Fibroblast of upper back skin (primary cell): ENCODE measurements at regions not wholly inside any gene's neighbourhood (a gene's known extent, or its start where the extent isn't known, plus 50 kb on each side); places are given as distances from the start of the nearest gene placed in this dataset.

Experiments
- DNase-seq: peaks from one replicate; pipeline ENCODE4 v3.0.0-alpha.2; 2013

DNA sequence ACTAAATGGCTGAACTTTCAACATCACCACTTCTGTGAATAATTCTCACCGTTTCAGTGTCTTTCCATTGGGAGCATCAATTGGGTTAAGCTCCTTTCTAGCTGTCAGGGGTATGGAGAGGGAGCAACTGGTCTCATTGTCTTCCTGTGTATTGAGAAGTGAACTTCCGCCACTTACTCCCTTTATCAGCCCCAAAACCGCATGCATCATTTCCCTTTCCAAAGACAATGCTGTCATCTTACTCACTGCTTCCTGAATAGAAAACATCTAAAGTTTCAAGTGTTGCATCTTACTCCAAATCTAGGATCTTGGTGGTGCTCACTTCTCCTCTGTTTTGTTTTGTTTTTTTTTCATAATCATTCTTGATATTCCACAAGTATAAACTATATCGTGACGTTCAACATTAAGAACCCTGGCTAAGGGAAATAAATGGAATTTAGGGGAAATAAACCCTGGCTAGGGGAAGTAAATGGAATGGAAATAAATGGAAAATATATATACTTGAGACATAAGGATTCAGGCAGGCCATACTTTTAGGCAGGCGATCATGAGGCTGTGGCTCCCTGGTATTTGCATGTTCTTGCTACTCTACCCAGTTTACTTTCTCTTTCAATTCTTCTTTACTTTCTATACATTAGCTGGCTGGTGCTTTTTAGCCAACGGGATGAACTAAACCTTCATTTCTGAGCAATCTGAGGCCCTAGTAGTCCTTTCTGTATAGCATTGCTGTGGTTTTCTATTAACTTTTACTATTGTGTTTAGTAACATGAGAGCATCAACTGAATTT is 371.9 kb downstream of the BMPER start:
- DNase-seq, result peak; percentile 36

DNA sequence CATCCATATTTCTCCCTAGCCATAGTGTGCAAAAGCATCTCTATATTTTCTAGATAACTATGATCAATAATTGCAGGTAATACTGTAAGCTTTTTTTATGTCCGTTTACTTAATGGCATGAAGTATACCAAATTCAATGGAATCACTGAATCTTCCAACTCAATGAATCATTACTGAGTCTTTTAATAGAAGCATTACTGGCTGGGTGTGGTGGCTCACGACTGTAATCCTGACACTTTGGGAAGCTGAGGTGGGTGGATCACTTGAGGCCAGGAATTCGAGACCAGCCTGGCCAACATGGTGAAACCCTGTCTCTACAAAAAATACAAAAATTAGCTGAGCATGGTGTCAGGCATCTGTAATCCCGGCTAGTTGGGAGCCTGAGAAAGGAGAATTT is 372.5 kb downstream of the BMPER start:
- DNase-seq, result no peak

DNA sequence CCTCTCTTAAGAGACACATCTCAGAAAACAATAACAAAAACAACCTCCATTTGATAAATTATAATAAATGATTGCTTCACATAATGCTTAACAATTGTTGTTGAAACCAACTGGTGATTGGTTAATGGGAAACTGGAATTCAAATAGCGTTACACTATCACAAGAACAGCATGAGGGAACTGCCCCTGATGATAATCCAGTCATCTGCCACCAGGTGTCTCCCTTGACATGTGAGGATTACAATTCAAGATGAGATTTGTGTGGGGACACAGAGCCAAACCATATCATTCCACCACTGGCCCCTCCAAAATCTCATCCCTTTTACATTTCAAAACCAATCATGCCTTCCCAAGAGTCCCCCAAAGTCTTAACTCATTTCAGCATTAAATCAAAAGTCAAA is 375.9 kb downstream of the BMPER start:
- DNase-seq, result no peak

DNA sequence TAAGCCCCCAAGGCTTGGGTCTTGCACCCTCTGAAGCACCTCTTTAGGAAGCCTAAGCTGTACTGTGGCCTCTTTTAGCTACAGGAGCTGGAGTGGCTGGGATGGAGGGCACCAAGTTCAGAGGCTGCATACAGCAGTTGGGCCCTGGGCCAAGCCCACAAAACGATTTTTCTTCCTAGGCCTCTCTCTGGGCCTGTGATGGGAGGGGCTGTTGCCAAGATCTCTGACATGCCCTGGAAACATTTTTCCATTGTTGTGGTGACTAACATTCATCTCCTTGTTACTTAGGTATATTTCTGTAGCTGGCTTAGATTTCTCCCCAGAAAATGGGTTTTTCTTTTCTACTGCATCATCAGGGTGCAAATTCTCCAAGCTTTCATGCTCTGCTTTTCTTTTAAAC is 375.7 kb upstream of the NPSR1 start:
- DNase-seq, result no peak

DNA sequence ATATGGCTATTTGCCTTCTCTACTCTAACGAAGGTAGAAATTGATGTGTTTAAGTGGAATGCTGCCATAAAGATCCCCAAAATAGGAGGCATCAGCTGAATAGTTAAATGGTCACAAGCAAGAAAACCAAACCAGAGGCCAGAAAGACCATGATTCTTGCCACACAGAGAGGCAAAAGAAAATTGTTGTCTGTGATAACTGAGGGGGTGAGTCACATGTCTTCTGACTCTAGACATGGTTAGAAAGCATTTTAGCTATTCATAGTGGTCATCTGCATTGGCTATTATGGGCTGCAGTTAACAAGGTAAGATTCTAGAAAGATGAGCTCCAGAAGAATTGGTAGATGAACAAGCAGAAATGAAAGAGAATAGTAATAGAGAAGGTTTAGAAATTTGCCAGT is 361.4 kb upstream of the NPSR1 start:
- peak; percentile 75 for DNase-seq

DNA sequence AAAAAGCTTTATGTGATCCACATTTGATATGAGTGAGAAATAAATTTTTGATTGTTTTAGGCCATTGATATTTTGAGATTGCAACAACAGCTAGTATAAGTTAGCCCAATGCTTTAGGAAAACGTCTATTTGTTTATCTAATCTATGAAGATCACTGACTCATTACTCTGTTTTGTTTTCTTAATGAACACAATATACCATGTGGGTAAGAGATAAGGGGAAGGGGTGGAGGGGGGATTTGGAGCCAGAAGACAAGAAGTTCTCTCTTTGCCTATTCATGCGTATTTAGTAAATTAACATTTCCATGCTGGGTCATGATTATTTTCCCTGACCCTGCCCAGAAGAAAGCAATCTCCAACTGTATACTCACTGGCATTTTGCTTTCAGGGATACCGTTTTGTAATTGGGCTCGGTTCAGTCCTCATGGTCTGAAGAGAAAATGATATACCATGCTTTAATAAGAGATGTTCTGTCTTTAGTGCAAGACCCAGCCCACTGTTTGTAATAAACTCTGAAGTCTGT is 359.5 kb upstream of the NPSR1 start:
- no peak for DNase-seq

DNA sequence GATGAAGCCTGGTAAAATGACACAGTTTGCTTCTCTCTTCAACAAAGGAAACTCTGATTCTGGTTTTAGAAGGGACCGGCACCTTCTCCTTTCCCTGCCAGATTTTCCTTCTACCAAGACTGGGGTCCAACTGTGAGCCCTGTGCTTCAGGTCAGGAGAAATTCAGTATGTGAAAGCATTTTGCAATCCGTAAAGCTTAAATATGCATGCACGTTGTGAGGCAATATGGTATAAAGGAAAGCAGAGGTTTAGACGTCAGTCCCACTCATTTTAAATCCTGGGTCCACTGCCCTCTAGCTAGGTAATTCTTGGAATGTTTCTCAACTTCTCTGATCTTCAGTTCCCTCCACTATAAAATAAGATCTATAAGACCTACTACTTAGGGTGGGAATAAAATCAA is 359.0 kb upstream of the NPSR1 start:
- DNase-seq, result no peak

DNA sequence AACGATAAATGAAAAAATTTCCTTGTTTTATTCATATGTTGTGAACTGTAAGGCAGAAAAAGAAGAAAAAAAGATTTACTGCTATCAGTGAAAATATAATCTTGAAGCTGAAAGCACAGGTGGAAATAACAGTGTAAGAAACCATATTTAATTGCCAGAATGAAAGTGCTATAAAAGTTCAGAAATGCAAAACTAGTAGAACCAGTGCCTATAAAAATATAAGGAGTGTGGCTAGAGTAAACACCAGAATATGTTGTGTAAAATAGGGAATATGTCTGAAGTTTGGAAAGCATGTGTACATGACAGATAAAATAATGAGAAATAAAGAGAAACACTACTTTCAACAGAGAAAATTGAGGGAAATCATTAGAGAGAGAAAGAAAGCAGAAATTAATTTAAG is 350.5 kb upstream of the NPSR1 start:
- DNase-seq, result no peak

DNA sequence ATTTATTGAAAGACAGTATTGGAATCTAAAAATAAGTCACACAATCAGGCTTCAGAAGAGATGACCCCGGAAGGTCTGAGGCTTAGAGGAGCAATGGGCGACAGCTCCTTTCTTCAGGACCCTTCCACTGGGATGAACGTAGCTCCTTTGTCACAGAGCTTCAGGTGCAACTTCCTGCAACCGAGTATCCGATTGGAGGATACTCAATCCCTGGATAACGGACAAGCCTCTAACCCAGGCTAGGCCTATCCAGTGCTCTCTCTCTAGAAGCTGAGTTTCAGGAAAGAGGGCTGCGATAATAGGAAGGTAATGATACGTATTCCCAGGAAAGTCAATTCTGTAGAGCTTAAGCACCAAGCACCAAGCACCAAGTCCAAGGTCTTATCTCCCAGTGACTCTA is 349.4 kb upstream of the NPSR1 start:
- no peak for DNase-seq

DNA sequence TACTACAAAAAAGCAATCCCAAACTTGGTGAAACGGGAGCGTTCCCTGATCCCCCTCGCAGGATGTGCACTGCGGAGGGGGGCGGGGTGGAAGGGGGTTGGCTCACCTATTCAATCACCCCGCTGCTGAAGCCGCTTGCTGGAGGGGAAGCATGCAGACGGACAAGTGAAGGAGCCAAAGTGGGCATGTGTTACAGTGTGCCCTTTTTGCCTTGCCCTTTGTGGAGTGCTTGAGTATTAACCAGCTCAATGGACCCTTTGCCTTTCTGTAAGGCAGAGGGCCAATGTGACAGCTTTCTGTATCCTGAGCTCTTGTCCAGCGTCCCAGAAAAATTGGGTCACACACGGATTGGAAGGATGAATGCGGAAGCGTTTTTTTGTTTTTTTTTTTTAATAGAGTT is 348.9 kb upstream of the NPSR1 start:
- DNase-seq, result no peak

DNA sequence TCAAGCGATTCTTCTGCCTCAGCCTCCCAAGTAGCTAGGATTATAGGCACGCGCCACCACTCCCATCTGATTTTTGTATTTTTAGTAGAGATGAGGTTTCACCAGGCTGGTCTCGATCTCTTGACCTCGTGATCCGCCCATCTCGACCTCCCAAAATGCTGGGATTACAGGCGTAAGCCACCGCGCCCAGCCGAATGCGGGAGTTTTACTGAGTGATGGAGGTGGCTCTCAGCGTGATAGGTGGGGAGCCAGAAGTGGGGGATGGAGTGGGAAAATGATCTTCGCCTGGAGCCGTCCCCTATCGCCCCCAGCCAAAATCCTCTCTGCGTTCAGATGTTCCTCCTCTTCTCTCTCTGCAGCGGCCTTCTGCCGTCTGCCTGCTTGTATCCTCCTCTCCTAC is 348.4 kb upstream of the NPSR1 start:
- no peak for DNase-seq

DNA sequence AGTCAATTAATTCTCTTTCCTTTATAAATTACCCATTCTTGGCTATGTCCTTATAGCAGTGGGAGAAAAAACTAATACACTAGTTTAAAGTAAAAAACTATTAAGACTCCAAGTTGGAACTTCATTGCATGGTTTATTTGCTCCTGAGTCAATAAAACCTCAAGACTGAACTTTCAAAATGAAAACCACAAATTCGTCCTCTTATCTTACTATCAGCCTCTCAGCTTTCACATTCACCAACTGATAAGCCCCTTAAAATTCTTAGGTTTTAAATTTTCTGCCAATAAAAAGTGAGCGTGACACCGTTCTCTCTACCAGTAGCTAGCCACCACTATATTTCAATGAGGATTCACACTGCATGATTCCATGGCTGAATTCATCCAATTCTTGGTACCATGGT is 346.4 kb upstream of the NPSR1 start:
- no peak for DNase-seq

DNA sequence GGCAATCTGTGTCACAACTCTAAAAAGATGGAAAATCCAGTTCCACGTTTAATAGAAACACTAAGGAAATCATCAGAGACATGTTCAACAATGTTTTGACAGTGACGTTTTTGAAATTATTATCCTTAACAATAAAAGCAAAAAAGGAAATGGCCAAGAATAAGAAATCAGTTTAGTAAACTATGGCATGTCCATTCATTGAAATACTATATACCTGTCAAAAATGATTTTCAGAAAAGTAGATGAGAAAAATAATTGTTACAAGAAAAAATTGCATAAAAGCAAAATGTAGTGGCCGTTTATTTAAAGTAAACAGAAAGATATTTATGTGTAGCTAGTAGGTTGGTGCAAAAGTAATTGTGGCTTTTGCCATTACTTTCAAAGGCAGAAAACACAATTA is 345.4 kb upstream of the NPSR1 start:
- DNase-seq, result no peak

DNA sequence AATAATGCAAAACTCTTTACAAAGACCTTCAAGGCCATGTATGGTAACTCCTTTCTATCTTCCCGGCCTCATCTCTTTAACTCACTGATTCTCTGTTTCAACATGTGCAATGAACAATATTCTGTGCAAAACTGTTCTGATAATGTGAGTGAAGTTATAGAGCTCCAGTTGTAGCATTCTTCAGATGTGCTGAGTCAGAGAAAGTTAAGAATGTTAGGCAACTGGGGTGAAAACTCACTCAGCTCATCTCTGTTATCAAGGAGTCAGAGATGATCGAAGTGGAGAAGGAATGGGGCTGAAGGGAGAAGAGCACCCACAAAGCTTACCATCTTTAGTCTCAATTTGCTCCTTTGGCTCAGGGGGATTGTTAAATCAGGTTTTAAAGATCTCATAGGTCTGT is 344.7 kb upstream of the NPSR1 start:
- DNase-seq, result peak; percentile 62

DNA sequence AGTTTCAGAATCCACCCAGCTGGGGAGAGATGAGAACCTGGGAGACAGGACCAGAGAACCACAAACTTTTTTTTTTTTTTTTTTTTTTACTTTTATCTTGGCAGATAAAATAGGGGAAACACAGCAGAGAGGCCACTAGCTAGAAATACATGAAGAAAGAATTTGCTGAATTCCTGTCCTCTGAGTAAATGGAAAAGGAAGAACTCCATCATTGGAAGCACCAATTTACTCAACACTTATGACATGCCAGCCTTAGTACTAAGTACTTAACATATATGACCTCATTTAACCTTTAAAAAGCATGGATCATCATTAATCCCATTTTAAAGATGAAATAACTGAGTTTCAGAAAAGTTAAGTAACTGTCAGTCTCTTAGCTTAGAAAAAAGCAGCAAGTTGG is 343.0 kb upstream of the NPSR1 start:
- DNase-seq, result peak; percentile 96

DNA sequence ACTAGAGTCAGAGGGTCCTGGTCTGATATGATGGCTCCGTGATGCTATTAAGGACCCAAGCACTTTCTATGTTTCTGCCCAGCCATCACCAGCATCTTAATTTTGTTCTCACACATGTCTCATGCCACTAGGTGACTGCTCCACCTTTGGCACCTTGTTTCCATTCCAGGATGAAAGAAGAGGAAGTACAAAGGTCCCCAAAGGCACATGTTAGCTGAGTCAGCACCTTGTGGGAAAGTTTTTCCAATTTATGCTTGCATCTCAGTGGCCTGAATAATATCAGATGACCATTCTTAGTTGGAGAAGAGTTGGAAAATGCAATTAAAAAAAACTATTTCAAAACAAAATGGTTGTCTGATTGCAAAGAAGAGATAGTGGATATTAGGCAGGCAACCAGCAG is 341.0 kb upstream of the NPSR1 start:
- DNase-seq, result no peak

DNA sequence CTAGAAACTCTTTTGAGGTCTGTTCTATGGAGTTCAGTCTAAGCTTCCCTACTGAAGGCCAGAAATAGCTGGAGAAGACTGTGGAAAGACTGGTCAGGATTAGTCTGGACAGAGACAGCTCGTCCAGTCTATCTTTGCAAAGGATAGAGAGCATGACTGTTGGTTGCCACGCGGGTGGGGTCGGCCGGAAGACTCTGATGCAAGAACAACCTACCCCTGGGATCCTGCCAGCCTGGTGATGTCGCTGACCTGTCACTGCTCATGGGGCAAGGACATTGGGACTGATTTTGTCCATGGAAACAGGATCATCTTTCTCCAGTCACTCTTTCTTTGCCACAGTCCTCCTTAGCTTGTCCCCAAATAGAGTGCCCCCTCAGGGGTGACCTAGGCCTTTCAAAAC is 337.6 kb upstream of the NPSR1 start:
- DNase-seq, result no peak

DNA sequence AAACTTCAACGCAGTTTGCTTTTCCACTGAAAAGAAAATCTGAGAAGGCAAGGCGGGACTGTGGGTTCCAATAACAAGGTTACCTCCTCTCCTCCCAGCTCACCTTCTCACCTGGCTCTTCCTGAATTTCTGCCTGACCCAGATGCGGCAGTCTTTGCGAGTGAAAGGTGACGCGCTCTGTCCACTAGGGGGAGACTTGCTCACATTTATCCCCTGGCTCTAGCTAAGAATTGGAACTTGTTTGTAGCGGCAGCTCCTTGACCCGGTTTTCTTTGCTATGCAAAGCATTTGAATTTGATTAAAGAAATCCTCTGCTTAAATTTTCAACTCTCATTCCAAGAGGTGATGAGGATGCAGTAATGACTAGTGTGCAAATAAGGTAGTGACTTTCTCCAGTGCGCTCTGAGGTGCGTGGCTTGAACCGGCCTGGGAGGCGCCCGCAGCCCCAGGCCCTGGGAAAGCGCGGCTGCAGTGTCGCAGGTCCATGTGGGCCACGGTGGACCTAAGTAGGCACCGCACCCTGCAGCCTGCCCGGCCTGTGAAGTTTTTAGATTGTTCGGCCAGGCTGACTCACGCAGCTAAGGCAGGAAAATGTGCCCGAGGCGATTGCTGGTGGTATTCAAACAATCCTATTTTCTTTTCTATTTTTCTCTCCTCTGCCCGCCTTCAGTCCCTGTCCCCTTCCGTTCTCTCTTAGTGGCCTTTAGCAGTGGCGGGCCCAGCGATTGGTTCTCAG is 336.9 kb upstream of the NPSR1 start:
- DNase-seq, result peak; percentile 77

DNA sequence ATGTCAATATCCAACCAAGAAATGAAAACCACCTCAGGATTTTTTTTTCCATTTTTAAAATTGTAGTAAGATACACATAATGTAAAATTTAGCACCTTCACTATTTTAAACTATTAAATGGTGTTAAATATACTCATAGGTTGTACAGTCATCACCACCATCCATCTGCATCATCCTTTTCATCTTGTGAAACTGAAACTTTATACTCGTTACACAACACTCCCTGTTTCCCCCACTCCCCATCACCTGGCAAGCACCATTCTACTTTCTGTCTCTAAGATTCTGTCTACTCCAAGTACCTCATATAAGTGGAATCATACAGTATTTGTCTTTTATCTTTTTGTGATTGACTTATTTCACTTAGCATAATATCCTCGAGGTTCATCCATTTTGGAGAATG is 335.2 kb upstream of the NPSR1 start:
- no peak for DNase-seq

DNA sequence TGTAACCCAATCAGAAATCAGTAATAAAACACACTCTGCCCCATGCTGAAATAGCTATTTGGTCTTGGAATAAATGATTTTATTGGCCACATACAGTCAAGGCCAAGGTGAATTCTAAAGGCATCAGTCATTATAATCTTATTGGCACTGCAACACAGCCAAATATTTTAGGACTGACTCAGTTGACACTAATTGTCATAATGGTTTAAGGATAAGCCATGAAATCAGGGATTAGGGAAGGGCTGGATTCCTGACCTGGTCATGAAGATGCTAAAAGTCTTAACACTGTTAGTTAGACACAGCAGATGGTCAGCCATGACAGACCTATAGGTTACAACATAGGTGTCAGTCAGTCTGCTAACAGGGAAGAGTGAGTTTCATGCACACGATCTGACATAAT is 330.3 kb upstream of the NPSR1 start:
- DNase-seq, result peak; percentile 48

DNA sequence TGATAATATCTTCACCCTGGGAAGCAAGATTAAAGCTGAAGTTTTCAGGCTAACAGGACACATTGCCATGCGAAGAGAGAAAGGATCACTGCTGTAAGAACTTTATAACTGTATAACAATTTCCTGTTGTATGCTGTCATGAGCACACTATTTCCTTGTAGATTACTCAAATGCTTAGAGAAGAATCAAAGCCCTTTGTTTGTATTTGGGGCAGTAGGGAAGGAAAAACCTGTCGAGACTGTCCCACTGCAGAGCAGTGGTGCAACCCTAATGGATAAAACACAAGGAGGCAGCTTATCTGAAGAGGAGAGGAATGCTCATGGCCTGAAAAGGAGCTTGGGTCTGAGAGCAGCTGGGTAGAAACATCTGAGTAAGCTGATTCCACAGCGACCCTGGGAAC is 327.7 kb upstream of the NPSR1 start:
- DNase-seq, result no peak

DNA sequence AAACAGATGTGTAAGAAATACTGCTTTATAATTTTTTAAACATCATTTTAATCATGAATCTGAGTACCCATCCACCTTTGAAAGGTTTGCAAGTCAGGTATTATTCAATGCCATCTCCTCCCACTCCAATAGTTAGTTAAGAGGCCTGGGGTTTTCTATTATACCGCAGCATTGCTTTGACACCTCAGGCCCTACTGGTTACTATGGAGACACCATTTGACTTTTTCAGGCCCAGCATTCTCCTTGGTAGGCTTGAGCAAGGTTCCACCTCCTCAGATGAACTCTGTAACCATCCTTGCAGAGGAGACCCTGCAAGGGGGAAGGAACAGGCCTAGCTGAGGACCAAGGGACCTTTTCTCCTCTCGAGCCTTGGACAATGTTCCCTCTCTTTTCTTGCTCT is 326.9 kb upstream of the NPSR1 start:
- no peak for DNase-seq

DNA sequence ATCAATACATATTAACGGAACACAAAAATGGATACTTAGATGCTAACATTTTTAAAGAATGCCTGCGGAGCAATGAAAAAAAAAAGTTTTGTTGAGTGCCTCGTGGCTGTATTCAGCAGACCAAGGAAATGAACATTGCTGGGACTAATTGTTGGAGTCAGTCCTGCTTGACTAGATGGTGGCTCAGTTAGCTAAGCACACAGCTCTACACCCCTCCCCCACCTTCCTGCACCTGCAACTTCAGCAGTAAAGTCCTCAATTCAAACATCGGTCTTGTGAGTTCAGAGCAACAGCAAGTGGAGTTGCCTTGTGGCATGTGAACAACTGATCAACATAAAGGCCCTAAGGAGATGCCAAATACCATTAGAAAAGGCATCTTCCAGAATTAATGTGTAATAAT is 326.0 kb upstream of the NPSR1 start:
- no peak for DNase-seq

DNA sequence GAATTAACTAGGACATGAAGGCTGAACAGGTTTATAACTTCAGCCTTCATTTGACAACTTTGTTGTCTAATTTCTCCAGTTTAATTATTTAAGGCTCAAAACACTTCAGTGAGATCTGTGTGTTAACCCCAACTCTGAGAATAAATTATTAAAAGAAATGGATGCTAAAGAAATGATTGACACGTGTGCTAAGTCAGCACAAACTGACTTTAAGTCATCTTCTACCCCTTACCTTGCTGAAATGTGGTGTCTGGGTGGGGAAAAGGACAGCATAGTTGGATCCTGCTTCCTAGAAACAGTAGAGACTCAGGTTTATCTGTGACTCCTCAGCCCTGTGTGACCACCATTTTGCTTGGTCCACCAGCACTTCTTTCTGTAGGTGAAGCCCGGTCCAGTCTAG is 324.8 kb upstream of the NPSR1 start:
- DNase-seq, result no peak

DNA sequence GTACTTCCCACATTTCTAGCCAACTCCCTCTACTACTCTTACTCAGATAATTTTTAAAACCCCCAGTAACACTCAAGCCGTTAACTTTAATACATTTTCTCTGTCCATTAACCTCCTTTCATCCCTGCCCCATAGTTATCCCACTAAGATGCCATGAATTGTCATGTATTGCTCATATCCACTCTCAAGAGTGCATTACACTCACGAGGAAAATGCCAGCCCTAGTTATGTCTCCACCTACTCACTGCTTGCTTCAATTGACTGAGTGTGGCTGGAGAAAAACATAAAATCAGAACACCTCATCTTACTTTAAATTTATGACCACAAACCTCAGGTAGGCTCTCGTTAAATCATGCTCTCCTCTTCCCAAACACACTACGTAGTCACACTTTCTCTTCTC is 324.1 kb upstream of the NPSR1 start:
- no peak for DNase-seq
